NT2/D1 (cell line): ENCODE measurements at regions not wholly inside any gene's neighbourhood (a gene's known extent, or its start where the extent isn't known, plus 50 kb on each side); places are given as distances from the start of the nearest gene placed in this dataset.

Experiments
- DNase-seq: peaks from one replicate; pipeline ENCODE4 v3.0.0-alpha.2; 2011; ENCODE audit warnings: low read depth, low spot score
- H3K27me3 ChIP-seq: 2 replicates; pipeline ENCODE4 v1.6.0; 2011; ENCODE audit warnings: mild to moderate bottlenecking; ENCODE audit not compliant: insufficient read length, insufficient read depth
- H3K36me3 ChIP-seq: 2 replicates; pipeline ENCODE4 v1.6.1; 2011; ENCODE audit warnings: mild to moderate bottlenecking, low read length, mixed read lengths; ENCODE audit not compliant: insufficient read depth, insufficient read length
- H3K4me1 ChIP-seq: 2 replicates; pipeline ENCODE4 v1.5.1; 2011; ENCODE audit not compliant: insufficient read depth, insufficient read length
- H3K4me3 ChIP-seq: 2 replicates; pipeline ENCODE4 v1.5.1; 2011; ENCODE audit warnings: low read depth; ENCODE audit not compliant: insufficient read length
- H3K9ac ChIP-seq: 2 replicates; pipeline ENCODE4 v1.6.0; 2011; ENCODE audit warnings: low read depth; ENCODE audit not compliant: insufficient read length
- H3K9me3 ChIP-seq: 2 replicates; pipeline ENCODE4 v1.5.1; 2011; ENCODE audit warnings: mild to moderate bottlenecking, low read length; ENCODE audit not compliant: insufficient read depth
- SUZ12 ChIP-seq: IDR thresholded peaks from 2 replicates; pipeline ENCODE4 v1.6.1; 2011; ENCODE audit not compliant: insufficient read length, insufficient read depth; ENCODE audit errors: extremely low read depth
- YY1 ChIP-seq: IDR thresholded peaks from 2 replicates; pipeline ENCODE4 v1.6.1; 2011; ENCODE audit not compliant: insufficient read length, insufficient read depth
- ZNF274 ChIP-seq: IDR thresholded peaks from 2 replicates; pipeline ENCODE4 v1.6.1; 2011; ENCODE audit warnings: mild to moderate bottlenecking, low read depth, low read length

DNA sequence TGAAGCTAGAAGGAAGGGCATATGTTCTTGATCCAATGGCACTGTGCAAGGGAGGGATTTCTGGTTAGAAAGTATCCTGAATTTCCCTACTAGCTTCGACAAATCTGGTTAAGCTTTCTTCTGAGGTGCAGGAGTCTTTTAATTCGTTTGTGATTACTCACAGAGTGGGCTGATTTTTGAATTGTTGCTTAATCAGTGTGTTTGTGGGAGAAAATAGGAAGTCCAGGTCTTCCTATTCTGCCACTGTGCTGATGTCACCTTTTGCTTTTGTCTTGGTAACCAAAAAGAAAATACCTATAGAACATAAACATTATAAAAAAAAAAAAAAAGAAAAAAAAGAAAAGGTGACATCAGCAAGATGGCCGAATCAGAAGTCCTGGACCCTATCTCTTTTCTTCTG is 1008.6 kb downstream of the TSN start:
- no peak overlapping the region for H3K4me3 ChIP-seq
- no peak overlapping the region for H3K9ac ChIP-seq
- no peaks in the 10 kb centered on the region for H3K27me3 ChIP-seq
- H3K36me3 ChIP-seq: no peaks in the 10 kb centered on the region
- no peak for DNase-seq
- no peak for TF ChIP-seq SUZ12
- no peak for TF ChIP-seq ZNF274
- TF ChIP-seq YY1: no peak
- no peaks in the 10 kb centered on the region for H3K4me1 ChIP-seq
- no peaks in the 10 kb centered on the region for H3K9me3 ChIP-seq

DNA sequence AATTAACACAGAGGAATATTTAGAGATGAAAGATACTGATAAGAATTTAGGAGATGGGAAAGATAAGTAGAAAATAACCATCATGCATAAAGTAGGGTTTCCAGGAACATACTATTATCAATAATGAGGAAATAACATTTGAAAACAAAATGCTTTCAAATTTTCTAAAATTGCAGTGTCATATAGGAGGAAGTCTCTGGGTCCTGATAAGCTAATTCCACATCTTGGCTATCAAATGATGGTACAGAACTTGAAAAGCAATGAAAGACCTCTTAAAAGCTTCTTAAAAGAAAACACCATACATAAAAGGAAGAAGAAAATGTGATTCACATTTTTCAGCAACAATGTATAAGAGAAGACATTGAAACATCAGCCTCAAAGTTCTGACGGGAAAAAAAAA is 1024.8 kb downstream of the TSN start:
- H3K36me3 ChIP-seq: no peaks in the 10 kb centered on the region
- no peaks in the 10 kb centered on the region for H3K4me1 ChIP-seq
- no peak for TF ChIP-seq ZNF274
- TF ChIP-seq SUZ12: no peak
- no peak for TF ChIP-seq YY1
- no peaks in the 10 kb centered on the region for H3K9me3 ChIP-seq
- DNase-seq: no peak
- no peak overlapping the region for H3K9ac ChIP-seq
- H3K27me3 ChIP-seq: no peaks in the 10 kb centered on the region
- H3K4me3 ChIP-seq: no peak overlapping the region

DNA sequence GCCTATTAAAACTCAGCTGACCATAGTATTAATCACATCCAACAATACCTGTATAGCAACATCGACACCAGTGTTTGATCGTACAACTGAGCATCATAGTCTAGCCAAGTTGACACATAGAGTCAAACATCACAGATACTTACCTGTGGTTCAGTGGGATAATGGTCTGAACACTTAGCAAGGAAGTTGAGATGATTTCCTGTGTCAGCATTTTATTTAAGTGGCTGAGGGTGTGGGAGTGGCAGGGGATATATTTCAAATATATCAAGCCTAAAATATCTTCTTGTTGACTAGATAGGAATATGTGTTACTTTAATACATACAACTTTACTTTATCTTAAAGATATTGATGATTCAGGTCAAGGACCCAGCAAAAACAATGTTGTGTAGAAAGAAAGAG is 1038.6 kb downstream of the TSN start:
- no peaks in the 10 kb centered on the region for H3K36me3 ChIP-seq
- no peak for TF ChIP-seq ZNF274
- TF ChIP-seq YY1: no peak
- TF ChIP-seq SUZ12: no peak
- no peak overlapping the region for H3K9ac ChIP-seq
- no peak for DNase-seq
- H3K9me3 ChIP-seq: no peaks in the 10 kb centered on the region
- no peaks in the 10 kb centered on the region for H3K4me1 ChIP-seq
- H3K4me3 ChIP-seq: no peak overlapping the region
- no peaks in the 10 kb centered on the region for H3K27me3 ChIP-seq

DNA sequence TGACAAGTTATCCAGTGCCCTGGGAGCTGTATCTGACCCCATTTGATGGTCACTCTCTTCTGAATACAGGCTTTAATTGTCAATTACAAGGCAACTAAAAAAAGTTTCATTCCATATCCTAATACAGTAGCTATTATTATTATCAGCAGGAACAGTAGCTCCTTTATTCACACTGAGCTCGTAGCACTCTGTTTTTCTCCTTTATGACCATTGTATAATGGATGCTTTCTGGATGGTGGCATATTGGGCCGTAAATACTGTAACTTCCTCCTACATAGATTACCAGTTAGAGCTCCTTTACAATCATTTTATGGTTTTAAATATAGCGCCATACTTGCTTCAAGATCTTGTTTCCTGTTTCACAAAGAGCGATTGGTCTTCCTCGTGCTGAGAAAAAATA is 1040.3 kb downstream of the TSN start:
- no peaks in the 10 kb centered on the region for H3K9me3 ChIP-seq
- no peak for DNase-seq
- no peak for TF ChIP-seq ZNF274
- TF ChIP-seq YY1: no peak
- no peak for TF ChIP-seq SUZ12

DNA sequence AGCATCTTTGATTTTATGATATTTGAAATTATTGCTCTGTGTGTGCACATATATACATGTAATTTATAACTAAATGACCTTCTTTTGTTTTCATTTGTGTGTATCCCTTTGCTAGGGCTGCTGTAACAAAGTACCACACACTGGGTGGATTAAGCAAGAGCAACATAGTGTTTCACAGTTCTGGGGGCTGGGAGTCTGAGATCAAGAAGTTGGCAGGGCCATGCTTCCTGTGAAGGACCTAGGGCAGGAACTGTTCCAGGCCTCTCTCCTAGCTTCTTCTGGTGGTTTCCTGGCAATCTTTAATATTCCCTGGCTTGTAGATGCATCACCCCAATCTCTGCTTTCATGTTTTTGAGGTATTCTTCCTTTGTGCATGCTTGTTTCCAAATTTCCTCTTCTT is 1043.9 kb downstream of the TSN start:
- DNase-seq: no peak
- Histone ChIP-seq H3K4me1 (no peaks in the 10 kb centered on the region), H3K9me3 (no peaks in the 10 kb centered on the region), H3K4me3 (no peak overlapping the region), H3K36me3 (no peaks in the 10 kb centered on the region), H3K27me3 (no peaks in the 10 kb centered on the region), H3K9ac (no peak overlapping the region)
- TF ChIP-seq ZNF274: no peak
- TF ChIP-seq YY1: no peak
- no peak for TF ChIP-seq SUZ12

More for the DNA sequence above, 1040.3 kb downstream of the TSN start:
- no peaks in the 10 kb centered on the region for H3K4me1 ChIP-seq
- no peaks in the 10 kb centered on the region for H3K27me3 ChIP-seq
- H3K36me3 ChIP-seq: no peaks in the 10 kb centered on the region
- H3K9ac ChIP-seq: no peak overlapping the region
- H3K4me3 ChIP-seq: no peak overlapping the region

DNA sequence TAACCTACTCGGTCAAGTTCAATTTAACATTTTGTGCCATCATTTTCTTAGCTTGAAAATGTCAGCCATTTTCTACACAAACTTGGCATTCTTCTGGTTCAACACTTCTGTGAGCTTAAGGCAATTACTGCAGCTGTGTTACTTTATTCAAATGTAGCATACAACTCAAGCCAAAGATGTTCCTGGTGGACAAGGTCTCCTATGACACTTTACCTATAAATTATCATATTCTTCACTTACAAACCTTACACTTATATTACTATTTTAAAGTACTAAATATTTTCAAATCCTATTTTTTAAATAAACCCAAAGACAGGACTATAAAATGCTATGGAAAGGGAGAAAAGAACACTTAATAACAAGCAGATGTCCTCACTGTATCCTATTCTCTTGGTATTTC is 1045.3 kb downstream of the TSN start:
- DNase-seq: no peak
- Histone ChIP-seq H3K27me3 (no peaks in the 10 kb centered on the region), H3K9ac (no peak overlapping the region), H3K4me1 (no peaks in the 10 kb centered on the region), H3K4me3 (no peak overlapping the region), H3K9me3 (no peaks in the 10 kb centered on the region), H3K36me3 (no peaks in the 10 kb centered on the region)
- TF ChIP-seq YY1 (no peak), SUZ12 (no peak), ZNF274 (no peak)

DNA sequence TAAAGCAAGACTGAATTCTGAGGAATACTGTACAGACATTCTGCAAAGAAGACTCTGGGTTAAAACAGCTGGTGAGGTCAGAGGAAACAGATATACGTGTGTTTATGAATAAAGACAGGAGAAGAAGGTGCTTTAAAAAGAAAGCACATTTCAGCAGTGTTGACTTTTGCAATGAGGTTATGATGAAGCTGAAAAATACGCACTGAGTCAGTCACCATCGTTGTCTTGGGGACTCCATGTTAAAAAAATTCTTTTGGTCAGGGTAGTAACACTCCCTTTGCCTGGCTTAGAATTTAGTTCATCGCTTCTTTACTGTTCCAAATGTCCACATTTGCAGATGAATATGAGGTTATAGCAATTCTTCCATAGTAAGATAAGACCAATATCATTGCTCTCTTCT is 1049.0 kb downstream of the TSN start:
- H3K36me3 ChIP-seq: no peaks in the 10 kb centered on the region
- TF ChIP-seq ZNF274 (no peak), YY1 (no peak), SUZ12 (no peak)
- no peak overlapping the region for H3K9ac ChIP-seq
- H3K9me3 ChIP-seq: peaks cover 5% of the 10 kb centered on the region; the same call in 1 of the 2 replicates
- DNase-seq: no peak
- no peaks in the 10 kb centered on the region for H3K4me1 ChIP-seq
- no peak overlapping the region for H3K4me3 ChIP-seq
- no peaks in the 10 kb centered on the region for H3K27me3 ChIP-seq

DNA sequence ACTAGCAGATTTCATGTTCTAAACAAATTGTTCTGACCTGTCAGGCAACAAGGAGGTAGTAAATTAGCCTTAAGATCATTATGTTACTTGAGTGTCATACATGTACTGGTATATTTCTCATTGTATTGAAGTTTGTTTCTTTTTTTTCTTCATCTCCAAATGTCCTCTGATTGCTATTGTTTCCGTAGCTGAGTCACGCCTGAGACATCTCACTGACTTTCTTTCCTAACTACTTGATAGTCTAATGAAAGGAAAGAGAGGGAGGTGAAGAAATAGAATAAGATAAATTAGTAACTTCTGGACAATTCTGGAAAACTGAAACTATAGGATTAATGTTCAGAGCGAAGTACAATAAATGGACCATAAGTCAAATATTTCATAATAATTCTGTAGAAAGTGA is 1049.9 kb downstream of the TSN start:
- DNase-seq: no peak
- no peaks in the 10 kb centered on the region for H3K4me1 ChIP-seq
- H3K27me3 ChIP-seq: no peaks in the 10 kb centered on the region
- H3K9ac ChIP-seq: no peak overlapping the region
- H3K4me3 ChIP-seq: no peak overlapping the region
- no peaks in the 10 kb centered on the region for H3K36me3 ChIP-seq
- peaks cover 5% of the 10 kb centered on the region; the same call in 1 of the 2 replicates for H3K9me3 ChIP-seq
- TF ChIP-seq SUZ12: no peak
- no peak for TF ChIP-seq YY1
- TF ChIP-seq ZNF274: no peak
